HG02763 (cell line): ENCODE measurements at regions not wholly inside any gene's neighbourhood (a gene's known extent, or its start where the extent isn't known, plus 50 kb on each side); places are given as distances from the start of the nearest gene placed in this dataset.

ENCODE experiments used
- ATAC-seq: cut with Tn5 transposase; IDR thresholded peaks from one replicate; pipeline ENCODE4 v1.9.1; 2021; ENCODE audit warnings: mild to moderate bottlenecking, moderate library complexity; ENCODE audit not compliant: unreplicated experiment

DNA sequence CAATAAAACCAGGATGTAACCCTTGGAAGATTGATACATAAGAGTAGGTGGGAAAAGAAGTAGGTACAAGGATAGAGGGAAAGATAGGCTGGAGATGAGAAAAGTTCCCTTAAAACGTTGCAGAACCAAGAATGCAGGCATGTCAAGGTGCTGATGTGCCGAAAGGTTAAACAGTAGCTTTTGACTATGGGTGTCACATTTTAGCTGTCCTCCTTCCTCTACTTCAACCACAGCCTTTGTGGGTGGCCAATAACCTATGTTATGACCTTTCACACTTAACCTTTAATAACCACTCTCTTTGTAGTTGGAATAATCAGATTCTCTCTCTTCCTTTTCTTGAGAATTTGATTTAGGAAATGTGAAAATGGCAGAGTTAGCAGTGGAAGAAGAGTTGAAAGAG lies 184.5 kb upstream of the GAP43 start:
- ATAC-seq = no peak

DNA sequence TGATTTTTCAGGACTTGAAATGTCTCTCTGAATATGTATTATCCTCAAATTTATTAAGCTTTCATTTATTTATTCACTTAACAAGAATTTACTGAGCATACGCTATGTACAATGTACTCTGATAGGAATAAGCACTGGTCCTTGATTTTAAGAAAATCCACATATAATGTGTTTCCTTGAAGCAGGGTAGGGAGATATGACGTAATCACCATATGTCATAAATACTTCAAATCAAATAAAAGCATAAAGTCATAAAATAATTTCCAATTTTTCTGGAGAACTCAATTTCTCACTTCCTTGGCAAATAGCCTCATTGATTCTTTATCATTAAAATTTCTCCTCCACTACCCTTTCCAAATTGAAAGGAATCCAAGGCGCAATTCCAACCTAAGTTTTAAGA lies 177.8 kb upstream of the GAP43 start:
- ATAC-seq = no peak

GRCh38 chr3:115448851-115449250 lies 174.5 kb upstream of the GAP43 start:
- ATAC-seq = no peak

GRCh38 chr3:115450036-115450435 lies 173.3 kb upstream of the GAP43 start:
- ATAC-seq = no peak

DNA sequence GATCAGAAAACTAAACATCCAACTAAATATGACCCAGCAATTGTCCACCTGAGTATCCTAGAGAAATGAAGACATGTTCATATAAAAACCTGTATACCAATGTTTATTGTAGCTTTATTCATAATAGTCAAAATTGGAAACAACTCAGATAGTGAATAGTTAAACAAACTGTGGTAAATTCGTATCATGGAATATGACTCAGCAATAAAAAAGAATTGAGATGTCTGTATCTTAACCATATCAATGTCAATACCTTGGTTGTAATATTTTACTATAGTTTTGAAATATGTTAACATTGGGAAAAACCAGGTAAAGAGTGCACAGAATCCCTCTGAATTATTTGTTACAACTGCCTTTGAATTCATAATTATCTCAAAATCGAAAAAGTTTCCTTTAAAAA lies 159.3 kb upstream of the GAP43 start:
- ATAC-seq = no peak

- peak; percentile 75 for ATAC-seq
These were observed 153.7 kb upstream of the GAP43 start for GRCh38 chr3:115469649-115470048.

DNA sequence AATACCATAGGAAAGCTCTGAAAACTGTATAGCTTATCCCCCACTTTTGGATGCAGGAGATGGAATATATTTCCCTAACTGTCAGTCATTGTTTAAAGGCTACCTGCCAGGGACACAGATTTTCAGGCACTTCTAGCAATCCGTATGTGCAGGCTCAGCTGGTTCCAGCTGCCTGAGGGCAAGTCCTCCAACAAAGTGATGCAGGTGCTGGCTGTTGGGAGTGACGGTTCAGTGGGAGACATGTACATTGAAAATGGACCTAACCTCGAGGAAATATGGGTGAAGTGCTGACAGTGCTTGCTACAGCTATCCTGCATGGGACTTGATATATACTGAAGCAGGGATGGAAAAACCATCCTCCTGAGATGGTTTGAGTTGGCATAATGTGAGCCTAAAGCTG lies 153.1 kb upstream of the GAP43 start:
- no peak for ATAC-seq

DNA sequence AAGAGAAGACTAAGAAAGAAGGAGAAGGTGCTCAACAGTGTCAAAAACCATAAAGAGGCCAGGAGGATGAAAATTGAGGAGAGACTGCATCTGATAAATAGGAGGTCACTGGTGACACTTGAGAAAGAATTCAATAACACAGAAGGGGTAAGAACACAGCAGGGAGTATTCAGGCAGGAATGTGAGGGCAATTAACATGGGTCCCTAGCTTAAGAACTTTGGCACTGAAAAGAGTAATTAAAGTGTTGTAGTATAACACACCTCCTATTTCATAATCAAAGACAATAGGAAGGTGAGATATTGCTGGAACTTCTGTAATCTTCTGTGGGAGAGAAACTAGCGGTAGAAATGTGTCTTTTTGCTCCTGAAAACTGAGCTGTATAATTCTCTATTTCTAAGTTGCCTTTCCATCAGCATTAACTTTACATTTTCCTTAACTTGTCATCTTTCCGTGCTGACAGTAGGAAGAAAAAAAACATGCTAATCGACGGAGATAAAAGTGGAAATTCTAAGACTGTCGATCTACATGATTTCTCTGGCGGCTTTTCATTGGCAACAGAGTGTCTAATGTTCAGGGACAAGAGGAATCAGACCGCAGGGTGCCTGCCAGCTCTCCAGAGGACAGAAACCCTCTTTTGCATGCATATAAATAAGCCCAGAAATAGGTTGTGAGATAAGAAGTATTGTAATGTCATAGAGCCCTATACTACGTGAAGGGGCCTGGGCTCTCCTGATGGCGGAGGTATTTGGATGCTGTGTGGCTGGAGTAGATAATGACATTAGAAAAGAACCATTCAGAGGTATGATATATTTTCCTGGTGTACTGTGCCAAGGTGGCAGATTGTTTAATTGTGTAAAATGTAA lies 147.9 kb upstream of the GAP43 start:
- ATAC-seq = no peak

DNA sequence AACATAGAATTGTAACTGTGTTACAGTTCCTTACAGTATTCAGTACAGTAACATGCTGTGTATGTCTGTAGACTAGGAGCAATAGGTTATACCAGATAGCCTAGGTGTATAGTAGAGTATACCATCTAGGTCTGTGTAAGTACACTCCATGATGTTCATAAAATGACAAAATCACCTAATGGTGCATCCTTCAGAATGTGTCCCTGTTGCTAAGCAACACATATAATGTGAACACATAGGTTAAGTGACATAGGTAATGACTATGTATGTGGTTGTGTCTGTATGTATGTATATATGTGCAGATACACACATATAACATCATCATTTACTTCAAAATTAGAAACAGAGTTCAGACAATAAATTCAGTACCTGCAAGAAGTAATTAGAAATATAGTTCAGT lies 146.8 kb upstream of the GAP43 start:
- ATAC-seq = no peak

GRCh38 chr3:115478359-115478758 lies 145.0 kb upstream of the GAP43 start:
- ATAC-seq = no peak

DNA sequence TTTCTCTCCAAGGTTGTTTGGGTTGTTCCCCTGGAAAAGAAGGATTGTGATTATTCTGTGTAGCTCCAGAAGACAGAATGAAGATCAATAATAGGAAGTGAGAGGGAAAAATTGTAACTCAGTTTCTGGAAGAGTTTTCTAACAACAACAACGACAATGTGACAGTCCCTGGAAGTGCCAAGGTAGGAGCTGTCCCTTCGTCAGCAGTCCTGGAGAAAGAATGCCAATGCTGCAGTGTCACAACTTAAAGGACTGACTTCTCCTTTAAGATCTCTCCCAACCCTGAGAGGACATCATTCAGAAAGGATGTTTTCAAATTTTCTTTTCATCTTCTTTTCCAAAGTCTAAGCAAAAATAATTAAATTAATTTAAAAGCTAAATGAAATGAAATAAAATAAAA lies 136.4 kb upstream of the GAP43 start:
- no peak for ATAC-seq

- ATAC-seq = no peak
These were observed 135.3 kb upstream of the GAP43 start for GRCh38 chr3:115487968-115488367.

- ATAC-seq = no peak
These were observed 134.9 kb upstream of the GAP43 start for GRCh38 chr3:115488409-115488808.

DNA sequence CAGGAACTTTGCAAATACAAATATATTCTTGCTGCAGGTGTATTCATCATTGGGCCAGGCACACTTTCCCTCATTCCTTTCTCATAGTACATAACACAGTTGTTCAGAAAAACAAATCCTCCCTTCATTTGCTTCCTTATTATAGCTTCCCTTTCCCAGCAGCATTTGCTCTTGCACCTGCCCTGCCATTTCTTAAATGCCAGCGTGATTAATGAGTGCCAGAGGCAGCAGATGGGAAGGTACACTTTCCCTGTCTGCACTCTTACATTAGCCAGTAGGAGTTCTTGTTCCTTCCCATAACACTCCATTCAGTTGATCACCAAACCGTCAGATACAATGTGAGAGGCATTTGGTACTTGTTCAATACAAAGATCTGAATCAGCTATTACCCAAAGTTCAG lies 128.5 kb upstream of the GAP43 start:
- no peak for ATAC-seq

DNA sequence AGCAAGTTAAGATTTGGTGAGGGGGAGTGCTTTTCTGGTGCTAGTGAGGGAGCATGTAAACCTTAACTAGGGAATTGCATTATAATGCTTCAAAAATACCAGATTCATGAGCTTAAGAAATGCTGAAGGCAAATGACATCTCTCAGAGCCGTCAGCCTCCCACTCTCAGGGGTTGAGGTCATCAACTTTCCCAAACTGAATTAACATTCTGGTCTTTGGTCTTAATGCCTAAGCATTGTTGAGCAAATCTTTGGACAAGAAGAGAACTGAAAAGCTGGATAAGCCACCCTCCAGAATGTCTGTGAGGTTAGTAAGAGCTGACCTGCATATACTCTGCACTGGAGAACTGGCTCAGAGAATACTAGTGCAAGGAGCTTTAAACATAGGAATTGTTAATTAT lies 124.9 kb upstream of the GAP43 start:
- no peak for ATAC-seq

- ATAC-seq = no peak
These were observed 124.4 kb upstream of the GAP43 start for GRCh38 chr3:115498898-115499297.

DNA sequence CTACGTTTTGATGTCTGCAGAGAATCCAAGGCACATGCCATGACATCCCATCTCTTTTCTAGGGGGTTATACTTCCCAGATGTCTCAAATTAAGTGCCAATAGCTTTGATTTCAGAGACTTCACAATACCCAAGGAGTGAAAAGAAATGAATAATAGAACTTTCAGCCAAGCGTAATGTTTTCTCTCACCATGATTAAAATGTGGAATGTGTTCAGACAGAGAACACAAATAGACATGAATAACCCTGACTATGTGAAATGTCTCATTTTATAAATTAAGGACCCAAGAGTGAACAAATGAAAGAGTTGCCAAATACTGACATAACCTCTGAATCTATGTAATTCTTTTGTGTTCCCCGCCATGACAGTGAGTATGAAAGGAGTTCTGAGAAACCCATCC lies 123.6 kb upstream of the GAP43 start:
- no peak for ATAC-seq

DNA sequence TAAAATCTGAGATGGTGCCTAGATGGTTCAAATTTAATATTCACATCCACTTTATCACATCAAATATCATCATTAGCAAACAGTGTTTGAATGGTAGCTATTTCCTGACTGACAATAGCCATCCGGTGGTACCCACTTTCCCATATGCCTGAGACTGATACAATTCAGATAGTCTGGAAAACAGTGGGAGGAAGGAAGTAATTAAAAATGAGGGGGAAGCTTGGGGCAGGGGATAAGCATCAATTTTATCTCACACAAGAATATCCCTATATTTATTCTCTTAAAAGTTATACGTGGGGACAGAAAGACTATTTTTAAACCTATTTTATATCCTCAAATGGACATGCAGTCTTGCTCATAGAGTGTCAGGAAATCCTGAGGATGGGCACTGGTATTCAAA lies 122.5 kb upstream of the GAP43 start:
- ATAC-seq = no peak

GRCh38 chr3:115502128-115502527 lies 121.2 kb upstream of the GAP43 start:
- no peak for ATAC-seq

DNA sequence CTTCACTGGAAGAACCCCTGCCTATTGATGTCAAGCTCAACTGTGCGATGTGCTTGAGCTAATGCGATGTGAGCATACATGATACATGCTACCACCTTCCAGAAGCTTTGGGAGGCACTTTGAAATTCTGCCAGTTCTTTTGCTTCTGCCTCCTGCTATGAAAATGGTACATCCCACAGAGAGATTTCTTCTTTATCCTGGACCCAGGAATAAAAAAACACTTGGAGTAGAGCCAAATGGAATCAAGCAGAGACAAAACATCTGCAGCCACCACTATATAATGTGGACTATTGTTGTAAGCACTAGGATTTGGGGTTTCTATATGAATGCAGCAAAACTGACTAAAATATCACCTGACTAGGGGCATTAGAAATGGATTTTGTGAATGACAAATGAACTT lies 119.9 kb upstream of the GAP43 start:
- ATAC-seq = no peak

- ATAC-seq = no peak
These were observed 114.7 kb upstream of the GAP43 start for GRCh38 chr3:115508562-115508961.

DNA sequence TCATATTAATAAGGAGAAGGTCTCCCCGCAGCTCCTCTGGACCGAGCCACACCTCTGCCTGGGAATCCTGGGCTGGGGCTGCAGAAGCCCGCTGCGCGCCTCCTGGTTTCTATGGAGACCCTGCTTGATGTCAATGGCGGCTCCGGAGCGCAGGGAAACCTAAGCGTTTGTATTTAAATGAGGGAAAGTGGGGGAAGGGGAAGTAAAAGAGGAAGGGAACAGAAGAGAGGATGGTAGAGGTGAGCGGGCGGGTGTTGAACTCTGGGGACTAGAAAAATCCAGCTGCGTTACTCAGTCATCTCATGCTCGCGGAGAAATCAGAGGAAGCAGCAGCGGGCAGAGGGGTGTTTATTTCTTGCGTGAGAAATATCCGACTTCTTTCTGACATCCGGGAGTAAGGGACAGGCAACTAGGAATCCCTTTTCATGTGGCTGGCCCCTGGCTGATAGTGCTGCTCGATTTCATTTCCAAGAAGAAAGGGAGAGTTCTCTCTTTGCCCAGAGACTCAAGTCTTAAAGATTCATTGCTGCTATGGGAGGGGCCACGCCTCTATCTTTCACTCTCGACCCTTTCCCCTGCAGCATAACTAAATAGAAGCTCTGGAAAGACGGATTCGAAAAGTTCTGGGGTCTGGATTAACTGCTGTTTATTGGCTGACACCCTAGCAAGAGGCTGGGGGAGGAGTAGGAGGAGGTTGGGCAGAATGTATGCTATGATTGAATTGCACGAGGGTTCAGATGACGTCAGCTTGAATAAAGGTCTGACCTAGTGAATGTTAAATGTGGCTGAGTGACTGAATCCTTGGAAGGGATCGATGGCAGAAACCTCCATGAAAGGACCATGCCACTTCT lies 110.5 kb upstream of the GAP43 start:
- ATAC-seq = no peak
